Neutrophil (primary cell): ENCODE measurements at regions not wholly inside any gene's neighbourhood (a gene's known extent, or its start where the extent isn't known, plus 50 kb on each side); places are given as distances from the start of the nearest gene placed in this dataset.

ENCODE experiments used
- H3K27ac ChIP-seq: fragments of 200-600 bp; sonication (generic); 2 replicates; pipeline ENCODE4 v1.5.1; 2016; ENCODE audit warnings: mild to moderate bottlenecking, moderate library complexity
- H3K27me3 ChIP-seq: fragments of 200-600 bp; sonication (generic); 2 replicates; pipeline ENCODE4 v1.6.0; 2016; ENCODE audit warnings: mild to moderate bottlenecking
- H3K36me3 ChIP-seq: fragments of 200-600 bp; sonication (generic); 2 replicates; pipeline ENCODE4 v1.5.1; 2017
- H3K4me1 ChIP-seq, 2 experiments: fragments of 200-600 bp in 1 of 2; sonication (generic) in 1 of 2; 1 replicate in 1 of 2; 2 replicates in 1 of 2; pipeline versions ENCODE4 v1.5.1 to v1.6.1; 2013 to 2016; ENCODE audit warnings: low read depth in 1 of 2, low read length in 1 of 2, mild to moderate bottlenecking in 1 of 2, moderate library complexity in 1 of 2; ENCODE audit not compliant: control insufficient read depth in 1 of 2, insufficient read depth in 1 of 2
- H3K4me3 ChIP-seq, 2 experiments: fragments of 200-600 bp in 1 of 2; sonication (generic) in 1 of 2; 1 replicate in 1 of 2; 2 replicates in 1 of 2; pipeline ENCODE4 v1.5.1; 2013 to 2016; ENCODE audit warnings: low read depth in 1 of 2, low read length in 1 of 2, mild to moderate bottlenecking in 1 of 2, moderate library complexity in 1 of 2
- H3K9me3 ChIP-seq: fragments of 200-600 bp; sonication (generic); 2 replicates; pipeline ENCODE4 v1.5.1; 2016
- TF ChIP-seq, protein P1 (sequence below): fragments of 200-600 bp; sonication (generic); IDR thresholded peaks from 2 replicates; pipeline ENCODE4 v1.5.1; 2016; ENCODE audit warnings: antibody characterized with exemption

DNA sequence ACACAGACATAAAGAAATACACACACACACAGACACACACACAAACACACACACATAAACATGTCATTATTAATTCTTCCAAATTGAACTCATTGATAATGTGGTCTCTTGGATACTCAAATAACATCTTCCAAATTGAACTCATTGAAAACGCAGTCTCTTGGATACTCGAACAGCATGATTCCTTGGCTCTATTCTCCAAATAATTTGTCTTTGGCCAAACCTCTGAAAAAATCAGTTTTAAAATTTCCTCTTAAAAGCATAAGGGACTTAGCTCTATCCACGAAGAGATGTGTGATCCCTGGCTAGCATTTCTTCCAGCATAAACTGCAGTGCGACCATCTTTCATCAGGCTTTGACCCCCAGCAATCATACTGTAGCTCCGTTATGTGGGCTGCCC is 296.6 kb downstream of the IRX2 start:
- TF ChIP-seq, protein P1, sequence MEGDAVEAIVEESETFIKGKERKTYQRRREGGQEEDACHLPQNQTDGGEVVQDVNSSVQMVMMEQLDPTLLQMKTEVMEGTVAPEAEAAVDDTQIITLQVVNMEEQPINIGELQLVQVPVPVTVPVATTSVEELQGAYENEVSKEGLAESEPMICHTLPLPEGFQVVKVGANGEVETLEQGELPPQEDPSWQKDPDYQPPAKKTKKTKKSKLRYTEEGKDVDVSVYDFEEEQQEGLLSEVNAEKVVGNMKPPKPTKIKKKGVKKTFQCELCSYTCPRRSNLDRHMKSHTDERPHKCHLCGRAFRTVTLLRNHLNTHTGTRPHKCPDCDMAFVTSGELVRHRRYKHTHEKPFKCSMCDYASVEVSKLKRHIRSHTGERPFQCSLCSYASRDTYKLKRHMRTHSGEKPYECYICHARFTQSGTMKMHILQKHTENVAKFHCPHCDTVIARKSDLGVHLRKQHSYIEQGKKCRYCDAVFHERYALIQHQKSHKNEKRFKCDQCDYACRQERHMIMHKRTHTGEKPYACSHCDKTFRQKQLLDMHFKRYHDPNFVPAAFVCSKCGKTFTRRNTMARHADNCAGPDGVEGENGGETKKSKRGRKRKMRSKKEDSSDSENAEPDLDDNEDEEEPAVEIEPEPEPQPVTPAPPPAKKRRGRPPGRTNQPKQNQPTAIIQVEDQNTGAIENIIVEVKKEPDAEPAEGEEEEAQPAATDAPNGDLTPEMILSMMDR: no peak
- H3K36me3 ChIP-seq: no peaks in the 10 kb centered on the region
- H3K9me3 ChIP-seq: no peaks in the 10 kb centered on the region
- no peaks in the 10 kb centered on the region for H3K27me3 ChIP-seq
- no peaks in the 10 kb centered on the region for H3K4me1 ChIP-seq
- no peak overlapping the region for H3K27ac ChIP-seq
- no peak overlapping the region for H3K4me3 ChIP-seq

DNA sequence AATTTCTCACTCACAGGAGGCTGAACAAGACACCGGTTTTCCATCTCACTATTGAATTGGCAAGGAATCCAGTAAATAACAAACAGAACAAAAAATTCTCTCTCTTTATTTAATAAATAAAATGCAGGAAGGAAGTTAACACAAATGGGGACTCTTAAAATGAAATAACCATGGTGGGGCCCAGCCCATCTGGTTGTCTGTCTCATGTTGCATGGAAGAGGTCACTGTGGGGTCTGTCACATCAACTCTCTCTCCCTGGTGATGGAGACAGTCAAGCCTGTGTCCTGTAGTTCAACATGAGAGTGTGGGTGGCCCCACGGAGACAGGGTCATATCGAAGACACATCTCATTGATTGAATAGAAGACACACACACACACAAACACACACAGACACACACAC is 297.7 kb downstream of the IRX2 start:
- H3K36me3 ChIP-seq: no peaks in the 10 kb centered on the region
- TF ChIP-seq, protein P1: no peak
- H3K9me3 ChIP-seq: no peaks in the 10 kb centered on the region
- H3K27me3 ChIP-seq: no peaks in the 10 kb centered on the region
- H3K27ac ChIP-seq: no peak overlapping the region
- no peak overlapping the region for H3K4me3 ChIP-seq
- no peaks in the 10 kb centered on the region for H3K4me1 ChIP-seq

DNA sequence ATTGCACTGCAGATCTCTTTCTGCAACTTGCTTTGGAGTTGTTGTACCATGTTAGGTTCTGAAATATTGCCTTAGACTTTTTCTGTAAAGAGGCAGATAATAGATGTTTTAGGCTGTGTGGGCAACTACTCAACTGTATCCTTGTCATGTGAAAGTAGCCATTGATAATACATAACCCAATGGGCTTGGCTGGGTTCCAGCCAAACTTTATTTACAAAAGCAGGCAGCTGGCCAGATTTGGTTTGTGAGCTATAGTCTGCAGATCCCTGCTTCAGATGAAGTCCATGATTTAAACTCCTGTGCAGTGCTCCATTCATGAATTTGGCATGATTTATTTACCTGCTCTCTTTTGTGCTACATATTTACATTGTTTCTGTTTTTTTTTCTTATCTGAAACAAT is 300.4 kb downstream of the IRX2 start:
- Histone ChIP-seq H3K27ac (no peak overlapping the region), H3K27me3 (no peaks in the 10 kb centered on the region), H3K4me3 (no peak overlapping the region), H3K36me3 (no peaks in the 10 kb centered on the region), H3K9me3 (no peaks in the 10 kb centered on the region), H3K4me1 (no peaks in the 10 kb centered on the region)
- TF ChIP-seq, protein P1: no peak

DNA sequence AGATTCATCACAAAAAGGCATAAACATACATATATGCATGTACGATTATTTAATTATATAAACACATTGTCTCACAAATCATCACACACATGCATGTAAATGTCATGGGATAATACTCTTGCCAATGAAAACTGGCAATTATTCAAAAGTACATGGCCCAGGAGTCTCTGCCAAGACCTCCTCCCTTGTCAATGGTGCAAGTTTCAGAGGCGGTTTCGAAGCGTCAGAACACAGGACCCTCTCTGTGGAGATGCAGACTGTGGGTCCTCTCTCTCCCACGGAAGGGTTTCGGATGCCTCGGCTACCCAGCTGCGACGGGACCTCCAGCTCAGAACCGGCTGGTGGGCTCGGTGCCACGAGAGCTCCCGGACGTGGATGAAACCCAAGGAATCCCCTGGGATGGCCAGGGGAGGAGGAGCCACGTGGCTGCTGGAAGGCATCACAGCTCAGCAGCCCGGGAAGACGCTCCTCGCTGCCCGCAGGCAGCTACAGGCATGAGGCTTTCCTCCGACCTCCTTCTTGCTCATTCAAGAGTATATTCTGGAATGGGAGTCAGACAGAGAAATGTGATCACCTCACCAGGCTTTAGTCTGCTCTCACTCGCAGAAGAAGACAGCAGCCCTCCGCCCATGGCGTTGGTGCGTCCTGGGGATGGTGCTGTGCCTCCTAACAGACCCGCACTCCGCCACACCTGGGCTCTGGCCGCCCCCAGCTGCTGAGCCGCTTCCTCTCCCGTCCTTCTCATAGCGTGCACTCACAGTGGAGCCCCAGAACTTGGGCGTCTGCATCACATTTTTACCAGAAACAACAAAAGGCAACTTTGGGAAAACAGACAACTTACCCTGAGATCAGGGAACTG is 308.8 kb downstream of the IRX2 start:
- TF ChIP-seq, protein P1: no peak
- H3K9me3 ChIP-seq: no peaks in the 10 kb centered on the region

DNA sequence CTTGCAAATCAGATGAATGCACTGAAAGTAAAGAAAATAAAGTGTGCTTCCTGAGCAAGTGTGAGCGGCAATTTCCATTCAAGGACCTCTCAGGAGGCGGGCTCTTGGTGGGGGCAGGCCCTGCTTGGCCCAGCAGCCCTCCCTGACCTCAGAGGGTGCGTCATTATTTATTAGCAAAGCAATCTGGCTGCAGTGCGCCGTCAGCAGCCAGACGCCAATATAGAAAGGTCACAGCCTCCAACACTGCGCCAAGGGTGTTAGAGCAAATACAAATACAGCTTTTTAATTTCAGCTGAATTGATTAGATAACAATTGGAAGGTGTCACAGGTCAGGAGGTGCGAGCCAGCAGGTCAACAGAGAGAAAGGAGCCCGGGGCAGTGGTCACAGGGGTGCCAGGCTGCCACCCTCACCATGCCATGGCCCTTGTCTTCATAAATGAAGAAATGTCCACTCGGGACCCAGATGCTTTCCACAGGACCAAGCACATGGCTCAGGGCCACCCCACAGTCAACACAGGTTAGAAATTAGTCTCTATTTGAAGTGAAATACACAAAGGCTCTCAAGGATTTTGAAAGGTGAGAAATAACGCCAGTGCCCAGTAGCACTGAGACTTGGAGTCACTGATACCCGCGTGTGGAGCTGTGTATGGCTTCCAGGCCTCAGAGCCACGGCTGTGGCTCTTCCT is 309.8 kb downstream of the IRX2 start:
- TF ChIP-seq, protein P1: no peak
- no peaks in the 10 kb centered on the region for H3K9me3 ChIP-seq
- no peaks in the 10 kb centered on the region for H3K4me1 ChIP-seq
- no peaks in the 10 kb centered on the region for H3K27me3 ChIP-seq
- no peaks in the 10 kb centered on the region for H3K36me3 ChIP-seq
- no peak overlapping the region for H3K4me3 ChIP-seq
- no peak overlapping the region for H3K27ac ChIP-seq

More for the DNA sequence above, 308.8 kb downstream of the IRX2 start:
- H3K27ac ChIP-seq: no peak overlapping the region
- H3K4me3 ChIP-seq: no peak overlapping the region
- no peaks in the 10 kb centered on the region for H3K27me3 ChIP-seq
- H3K4me1 ChIP-seq: no peaks in the 10 kb centered on the region
- no peaks in the 10 kb centered on the region for H3K36me3 ChIP-seq
